Activated naive CD4-positive, alpha-beta T cell treated with anti-CD3 and anti-CD28 coated beads, Interleukin-2, amount 50 U/mL, for 16 hours (primary cell): ENCODE measurements at regions not wholly inside any gene's neighbourhood (a gene's known extent, or its start where the extent isn't known, plus 50 kb on each side); places are given as distances from the start of the nearest gene placed in this dataset.
"Not testable (repeated sequence)": the region's sequence is repeated elsewhere in the genome, so short reads cannot be mapped to it uniquely, and the experiment has no call there.

Experiments
- DNase-seq: peaks from one replicate; pipeline ENCODE4 v3.0.0-alpha.2; 2020

DNA sequence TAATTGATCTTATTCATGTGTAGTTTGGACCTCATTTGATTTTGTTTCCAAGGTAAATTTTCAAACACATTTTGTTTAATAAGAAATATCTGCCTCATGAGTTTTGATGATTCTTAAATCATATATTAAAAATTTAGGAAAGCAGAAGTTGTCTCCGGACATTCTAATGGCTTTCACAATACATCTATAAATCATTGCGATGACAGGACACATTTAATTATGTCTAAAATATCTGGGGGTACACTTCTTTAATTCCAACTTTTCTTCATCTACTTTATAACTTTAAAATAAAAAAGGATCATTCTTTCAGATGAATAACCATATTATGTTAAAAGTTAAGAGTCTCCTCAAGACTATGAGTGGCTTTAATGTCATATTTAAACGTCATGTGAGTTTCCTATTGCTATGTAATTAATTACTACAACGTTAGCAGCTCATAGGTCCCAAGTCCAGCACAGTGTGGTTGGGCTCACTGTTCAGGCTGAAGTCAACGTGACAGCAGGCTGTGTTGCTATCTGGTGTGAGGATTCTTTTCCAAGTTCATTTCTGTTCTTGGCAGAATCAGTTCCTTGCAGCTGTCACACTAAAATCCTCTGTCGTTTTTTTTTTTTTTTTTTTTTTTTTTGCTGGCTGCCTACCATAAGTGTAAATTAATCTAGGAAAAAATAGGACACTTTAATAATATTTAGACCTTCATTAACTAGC lies 893.5 kb downstream of the LTN1 start:
- DNase-seq, result no peak

DNA sequence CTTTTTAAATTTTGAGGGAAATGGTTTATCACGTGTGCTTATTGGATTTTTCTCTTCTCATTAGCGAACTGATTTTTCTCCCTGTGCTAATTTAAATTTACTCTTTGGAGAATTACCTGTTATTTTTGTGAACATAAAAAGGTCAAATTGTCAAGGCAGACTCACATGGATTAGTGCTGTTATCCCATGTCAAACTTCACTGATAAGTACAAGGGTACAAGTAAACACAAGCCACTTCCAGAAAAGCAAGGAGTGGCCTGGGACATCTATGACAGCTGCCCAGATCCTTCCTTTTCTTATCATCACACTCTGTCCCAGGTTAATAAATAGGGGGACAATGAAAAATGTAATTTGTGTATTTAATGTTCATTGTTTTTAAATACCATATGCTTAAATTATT lies 901.2 kb downstream of the LTN1 start:
- no peak for DNase-seq

DNA sequence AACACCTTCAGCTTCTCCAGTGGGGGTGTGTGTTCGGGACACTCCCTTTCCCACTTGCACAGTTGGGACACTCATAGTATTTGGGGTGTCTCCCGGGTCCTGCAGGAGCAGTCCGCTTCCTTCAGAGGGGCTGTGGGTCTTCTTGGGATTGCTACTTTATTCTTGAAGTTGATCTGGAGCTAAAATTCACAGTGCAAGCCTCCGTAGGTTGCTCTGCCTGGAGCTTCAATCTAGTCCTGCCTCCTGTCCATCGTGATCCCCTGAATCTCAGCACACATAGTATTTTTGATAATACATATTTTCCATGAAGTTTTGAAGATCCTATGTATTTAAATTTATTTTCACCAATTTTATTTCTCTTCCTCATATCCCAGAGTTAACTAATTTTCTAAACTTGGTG lies 902.1 kb downstream of the LTN1 start:
- no peak for DNase-seq

DNA sequence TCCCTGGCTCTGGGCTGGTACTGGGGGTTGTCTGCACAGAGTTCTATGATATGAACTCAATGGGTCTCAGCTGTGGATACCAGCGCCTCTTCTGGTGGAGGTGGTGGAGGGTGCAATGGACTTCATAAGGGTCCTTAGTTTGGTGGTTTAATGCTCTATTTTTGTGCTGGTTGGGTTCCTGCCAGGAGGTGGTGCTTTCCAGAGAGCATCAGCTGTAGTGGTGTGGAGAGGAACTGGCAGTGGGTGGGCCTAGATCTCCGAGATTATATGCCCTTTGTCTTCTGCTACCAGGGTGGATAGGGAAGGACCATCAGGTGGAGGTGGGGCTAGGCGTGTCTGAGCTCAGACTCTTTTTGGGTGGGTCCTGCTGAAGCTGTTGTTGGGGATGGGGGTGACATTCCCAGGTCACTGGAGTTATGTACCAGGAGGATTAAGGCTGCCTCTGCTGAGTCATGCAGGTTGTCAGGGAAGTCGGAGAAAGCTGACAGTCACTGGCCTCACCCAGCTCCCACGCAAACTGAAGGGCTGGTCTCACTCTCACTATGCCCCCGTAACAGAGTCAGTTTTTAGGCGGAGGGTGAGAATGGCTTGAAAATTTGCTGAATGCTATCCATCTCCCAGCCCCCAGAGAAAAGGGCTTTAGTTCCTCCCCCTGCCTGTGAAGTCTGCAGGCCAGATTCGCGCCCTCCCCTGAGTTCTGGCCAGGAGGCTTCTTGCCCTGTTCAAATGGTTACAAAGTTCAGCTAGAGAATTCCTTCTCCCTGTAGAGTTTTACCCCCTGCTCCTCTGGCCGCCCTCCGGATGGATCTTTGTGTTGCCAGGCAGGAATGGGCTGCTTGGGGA lies 902.9 kb downstream of the LTN1 start:
- DNase-seq, result no peak

DNA sequence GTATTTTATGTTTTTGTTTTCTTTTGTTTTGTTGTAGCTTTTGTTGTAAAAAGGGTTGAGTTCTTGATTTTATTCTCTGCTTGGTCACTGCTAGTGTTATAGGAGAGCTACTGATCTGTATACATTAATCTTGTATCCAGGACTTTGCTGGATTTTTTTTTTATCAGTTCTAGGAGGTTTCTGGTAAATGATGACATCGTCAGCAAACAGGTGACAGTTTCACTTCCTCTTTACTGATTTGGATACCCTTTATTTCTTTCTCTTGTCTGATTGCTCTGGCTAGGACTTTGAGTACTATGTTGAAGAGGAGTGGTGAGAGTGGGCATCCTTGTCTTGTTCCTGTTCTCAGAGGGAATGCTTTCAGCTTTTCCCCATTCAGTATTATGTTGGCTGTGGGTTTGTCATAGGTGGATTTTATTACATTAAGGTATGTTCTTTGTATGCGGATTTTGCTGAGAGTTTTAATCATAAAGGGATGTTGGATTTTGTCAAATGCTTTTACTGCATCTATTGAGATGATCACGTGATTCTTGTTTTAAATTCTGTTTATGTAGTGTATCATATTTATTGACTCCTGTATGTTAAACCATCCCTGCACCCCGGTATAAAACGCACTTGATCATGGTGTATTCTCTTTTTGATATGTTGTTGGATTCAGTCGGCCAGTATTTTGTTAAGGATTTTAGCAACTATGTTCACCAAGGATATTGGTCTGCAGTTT lies 905.7 kb downstream of the LTN1 start:
- DNase-seq, result no peak

DNA sequence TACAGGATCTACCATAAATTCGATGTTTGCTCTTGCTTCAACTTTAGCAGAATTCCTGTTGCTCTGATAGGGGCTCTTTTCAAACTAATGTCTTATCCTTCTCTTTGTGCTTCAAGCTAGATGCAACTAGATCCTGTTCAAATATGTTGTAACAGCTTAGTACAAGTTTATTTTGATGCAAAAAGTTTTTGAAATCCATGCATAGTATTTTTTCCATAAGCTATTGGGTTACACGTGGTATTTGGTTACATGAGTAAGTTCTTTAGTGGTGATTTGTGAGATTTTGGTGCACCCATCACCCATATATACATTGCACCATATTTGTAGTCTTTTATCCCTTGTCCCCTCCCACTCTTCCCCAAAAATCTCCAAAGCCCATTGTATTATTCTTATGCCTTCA lies 907.7 kb downstream of the LTN1 start:
- DNase-seq, result no peak

DNA sequence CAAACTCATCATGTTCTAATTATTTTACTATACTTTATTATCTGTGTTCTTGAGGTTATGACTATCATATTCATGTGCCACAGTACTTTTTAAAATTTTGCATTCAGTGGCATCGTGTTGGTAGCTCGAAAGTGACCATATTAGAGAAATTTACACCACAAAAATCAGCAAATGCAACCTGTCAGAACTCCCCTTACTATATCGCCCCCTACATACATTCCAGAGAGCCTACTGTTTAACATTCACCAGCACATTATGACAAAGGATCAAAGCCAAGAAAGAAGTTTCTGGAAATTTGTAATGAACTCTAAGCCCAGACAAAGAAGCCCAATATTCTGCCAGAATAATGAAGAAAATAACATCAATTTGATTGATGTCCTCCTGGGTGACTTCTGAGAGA lies 909.3 kb downstream of the LTN1 start:
- DNase-seq, result no peak

DNA sequence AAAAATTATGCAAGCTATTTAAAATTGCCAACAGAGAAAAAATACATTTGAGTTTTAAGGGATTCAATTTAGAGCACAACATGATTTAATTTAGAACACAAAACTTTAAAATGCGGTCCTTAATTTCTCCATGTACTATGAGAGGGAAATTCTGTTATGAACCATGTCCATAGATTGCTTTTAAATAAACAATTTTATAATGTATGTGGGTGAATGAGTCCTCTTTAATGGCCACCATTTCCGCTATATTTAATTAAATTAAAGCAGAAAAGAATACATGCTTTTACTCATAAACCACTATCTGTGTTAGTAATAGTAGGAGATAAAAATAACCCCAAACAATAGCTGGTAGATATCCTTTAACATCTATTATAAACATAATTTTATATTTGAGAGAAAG lies 914.6 kb downstream of the LTN1 start:
- no peak for DNase-seq

DNA sequence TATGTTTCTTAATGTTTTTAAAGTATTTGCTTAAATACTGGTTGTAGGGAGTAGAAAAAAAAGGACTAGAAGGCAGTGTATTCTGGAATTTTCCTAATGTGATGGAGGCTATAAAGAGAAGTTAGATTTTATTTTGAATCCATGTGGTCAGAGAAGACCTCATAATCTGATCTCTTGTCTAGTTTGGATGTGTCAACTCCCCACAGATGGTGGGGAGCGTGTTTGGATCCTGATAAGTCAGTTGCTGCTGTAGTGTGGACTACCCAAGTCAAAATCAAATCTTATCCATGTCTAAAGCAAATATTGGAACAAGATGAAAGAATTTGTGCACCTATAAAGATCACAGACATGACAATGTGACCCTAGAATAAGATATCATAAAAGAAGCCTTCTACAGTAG lies 918.0 kb downstream of the LTN1 start:
- no peak for DNase-seq

DNA sequence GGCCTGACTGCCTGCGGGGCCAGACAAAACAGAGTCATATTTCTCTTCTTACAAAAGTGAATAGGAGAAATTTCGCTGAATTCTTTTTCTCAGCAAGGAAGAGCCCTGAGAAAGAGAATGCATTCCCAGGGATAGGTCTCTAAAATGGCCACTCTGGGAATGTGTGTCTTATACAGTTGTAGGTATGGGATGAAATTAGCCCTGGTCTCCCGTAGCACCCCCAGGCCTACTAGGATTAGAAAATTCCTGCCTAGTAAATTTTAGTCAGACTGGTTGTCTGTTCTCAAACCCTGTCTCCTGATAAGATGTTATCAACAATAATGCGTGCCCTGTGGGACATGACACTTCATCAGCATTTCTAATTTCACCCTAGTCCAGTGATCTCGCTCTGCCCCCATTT lies 920.1 kb downstream of the LTN1 start:
- no peak for DNase-seq

DNA sequence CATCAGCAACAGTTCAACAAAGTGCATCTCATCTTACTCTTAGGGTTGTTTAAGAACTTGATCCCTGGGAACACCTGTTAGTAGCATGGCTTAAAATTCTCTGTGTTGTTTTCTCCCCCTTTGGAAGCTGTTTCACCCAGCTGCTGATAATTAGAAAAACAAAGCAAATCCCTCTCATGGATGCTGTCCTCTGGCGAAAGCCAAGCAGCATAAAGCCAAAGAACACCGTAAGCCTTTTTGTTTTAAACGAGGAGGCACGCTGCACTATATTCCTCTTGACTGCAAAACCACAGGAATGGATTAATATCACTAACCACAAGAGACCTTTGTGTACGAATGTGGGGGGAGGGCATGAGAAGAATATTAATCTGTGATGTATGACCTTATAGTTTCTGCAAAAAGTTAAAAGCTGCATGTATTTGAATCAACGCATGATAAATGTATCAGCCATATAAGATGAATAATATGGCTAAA lies 923.2 kb downstream of the LTN1 start:
- no peak for DNase-seq

DNA sequence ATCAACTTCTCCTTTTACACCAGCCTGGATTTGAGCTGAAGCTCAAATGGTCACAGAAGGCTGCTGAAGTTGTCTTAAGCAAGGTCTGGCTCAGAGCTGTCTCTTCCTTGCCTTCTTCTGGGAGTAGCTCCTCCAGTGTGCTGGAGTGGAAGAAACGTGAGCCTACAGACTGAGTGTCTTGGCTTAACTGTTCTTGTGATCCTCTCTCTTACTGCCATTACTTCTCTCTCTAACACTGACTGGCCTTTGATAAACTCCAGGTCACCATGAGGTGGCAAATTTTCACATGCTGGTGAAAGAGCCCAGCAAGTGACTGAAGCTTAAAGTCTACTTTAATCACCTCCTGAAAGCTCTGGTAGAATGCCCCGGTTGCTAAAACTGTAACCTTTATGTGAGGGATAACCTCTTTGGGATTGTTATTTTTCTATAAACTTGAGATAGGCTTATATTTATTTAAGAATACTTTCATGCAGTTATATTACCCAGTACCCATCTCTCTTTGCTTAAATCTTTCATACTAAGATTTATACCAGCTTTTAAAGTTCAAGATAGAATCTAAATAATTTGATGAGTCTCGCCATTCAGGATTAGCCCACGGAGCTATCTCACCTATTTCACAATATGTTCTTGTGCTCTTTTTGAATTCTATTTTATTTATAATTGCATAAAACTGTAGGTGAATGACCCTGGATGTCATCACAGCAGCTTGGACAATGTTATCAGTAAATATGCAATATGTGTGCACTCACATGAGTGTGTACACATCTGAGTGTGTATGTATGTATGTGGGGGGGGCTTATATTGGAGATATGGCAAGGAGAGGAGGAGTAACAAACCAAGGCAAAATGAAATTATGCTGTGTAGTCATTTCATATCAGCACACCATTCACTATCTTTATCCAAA lies 924.0 kb downstream of the LTN1 start:
- DNase-seq, result no peak

DNA sequence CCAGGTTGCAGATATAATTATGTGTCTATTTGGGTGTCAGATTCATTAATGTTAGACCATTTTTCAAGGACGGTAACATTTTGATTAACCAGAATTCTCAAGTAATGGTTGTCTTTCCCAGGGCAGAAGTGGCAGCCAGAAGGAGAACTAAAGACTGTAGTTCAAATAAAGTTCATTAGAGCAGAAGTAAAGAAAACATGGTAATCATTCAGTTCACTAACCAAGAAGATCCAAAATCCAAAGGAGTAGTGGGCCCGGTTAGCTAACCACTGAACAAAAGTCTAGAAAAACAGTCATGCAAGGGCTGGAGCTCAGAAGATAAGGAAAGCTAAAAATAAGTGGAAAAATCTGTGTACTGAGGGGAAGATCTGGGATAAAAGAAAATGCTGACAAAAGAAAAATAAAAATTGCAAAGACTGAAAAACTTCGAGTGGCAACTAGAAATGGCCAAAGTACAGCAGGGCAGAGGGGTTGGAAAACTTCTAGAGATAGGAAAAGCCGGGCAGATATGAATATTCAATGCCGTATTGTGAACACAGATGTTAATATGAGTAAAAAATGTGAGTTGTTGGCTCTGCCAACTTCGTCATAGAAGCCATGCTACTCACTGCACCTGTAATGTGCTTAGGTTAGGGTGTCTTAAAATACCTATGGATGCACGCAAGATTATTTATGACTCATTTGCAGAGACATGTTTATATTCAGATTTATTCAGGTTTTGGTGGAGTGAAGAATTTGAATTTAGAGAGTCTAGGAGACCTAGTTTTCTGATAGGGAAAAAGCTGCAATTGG lies 925.9 kb downstream of the LTN1 start:
- no peak for DNase-seq

DNA sequence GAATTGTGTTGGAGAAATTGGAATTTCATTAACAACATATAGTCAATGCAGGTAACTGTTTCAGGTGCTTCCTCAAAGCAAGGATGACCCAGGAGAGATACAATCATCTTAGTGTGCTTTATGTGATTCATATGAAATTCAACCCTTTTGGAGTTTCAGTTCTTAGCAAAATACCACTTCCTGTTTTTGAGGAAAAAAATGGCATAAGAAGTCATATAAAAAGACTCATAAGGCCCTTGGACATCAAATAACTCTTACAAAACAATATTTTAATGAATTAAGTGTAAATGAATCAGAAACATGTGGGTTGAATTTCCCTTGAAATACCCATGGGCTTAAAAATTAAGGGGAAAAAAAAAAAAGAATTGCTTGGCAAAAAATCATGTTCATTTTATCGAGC lies 926.6 kb downstream of the LTN1 start:
- no peak for DNase-seq

DNA sequence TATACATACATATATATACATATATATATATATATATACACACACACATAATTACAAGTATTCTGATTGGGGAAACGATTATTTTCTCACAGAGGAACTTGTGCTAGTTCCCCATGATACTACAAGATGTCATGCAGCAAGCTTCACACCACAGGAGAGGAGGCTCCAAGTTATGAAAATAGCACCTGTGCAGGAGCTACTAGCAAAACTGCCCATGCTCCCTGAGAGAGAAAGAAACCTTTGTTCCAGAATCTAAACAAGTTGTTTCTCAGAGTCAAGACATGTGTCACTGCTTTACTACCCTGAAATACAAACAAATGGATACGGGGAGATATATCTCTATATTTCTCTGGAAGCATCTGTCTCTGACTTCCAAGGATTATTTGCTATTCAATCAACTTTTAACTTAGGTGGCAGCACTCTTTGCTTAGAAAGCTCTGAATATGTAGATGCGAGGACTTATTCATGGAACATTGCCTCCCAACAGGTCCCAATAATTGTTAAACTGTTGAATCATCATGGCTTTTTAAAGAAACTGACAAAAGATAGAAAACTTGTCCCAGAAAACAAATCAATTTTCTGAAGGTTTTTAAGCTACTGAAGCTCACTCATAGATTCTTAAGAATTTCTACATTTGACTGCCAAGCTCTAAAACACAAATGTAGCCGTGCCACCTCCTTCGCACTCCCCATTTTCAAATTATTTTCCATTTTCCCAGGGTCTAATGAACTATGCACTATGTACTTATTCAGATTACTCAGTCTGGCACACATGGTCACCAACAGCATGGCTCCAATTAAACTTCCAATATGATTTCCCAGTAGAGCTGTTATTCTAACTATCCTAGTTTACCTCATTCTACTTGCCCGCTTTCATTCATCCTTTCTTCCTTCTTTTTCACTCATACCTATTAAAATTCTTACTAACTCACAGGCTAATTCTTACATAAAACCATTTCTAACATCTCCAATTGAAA lies 929.1 kb downstream of the LTN1 start:
- no peak for DNase-seq

DNA sequence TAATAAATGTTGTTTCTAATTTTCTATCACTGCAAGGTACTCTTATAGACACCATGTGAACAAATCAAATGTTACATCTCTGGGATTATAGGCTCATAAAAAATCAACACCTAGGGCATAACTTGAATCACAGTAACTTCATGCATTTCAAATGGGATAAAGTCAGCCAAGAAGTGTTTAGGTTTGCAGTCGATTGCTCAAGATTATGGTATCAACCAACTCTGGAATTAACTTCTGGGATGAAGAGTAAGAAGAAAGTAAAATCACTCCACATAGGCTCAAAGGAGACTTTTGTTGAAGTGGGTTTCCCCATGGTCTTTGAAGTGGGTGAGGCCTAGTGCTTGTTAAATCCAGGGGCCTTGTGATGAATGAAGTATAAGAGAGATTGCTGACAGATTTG lies 939.7 kb downstream of the LTN1 start:
- not testable (repeated sequence) for DNase-seq

DNA sequence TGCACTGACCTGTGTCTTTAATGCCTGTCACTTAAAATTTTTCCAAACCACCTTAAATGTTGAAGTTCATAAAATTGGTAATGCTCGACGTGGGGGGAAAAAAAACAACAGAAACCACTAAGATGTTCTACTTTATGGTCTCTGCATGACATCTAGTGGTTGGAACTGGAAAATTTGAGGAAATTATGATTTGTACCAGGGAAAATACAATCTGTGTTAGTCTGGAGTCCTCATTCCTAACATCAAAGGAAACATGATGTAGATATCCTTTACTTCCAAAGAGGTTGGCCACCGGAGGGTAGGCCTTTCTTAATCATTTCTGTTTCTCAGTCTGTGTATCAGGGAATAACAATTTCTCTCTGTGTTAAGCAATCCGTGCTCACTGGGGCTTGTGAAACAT lies 941.0 kb downstream of the LTN1 start:
- not testable (repeated sequence) for DNase-seq

DNA sequence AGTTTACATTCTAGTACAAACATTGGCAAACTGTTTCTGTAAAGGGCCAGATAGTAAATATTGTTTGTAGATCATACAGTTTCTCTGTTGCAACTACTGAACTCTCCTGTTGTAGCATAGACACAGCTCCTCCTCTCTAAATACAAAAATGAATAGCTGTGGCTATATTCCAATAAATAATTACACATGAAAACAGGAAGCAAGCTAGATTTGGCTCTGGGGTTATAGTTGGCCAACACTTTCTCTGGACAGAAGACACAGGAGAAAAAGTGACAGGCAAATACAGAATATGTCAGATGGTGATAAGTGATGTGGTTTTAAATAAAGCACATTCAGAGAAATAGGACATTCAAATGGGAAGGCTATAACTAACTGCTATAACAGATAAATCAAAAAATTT lies 957.0 kb downstream of the LTN1 start:
- DNase-seq, result not testable (repeated sequence)

DNA sequence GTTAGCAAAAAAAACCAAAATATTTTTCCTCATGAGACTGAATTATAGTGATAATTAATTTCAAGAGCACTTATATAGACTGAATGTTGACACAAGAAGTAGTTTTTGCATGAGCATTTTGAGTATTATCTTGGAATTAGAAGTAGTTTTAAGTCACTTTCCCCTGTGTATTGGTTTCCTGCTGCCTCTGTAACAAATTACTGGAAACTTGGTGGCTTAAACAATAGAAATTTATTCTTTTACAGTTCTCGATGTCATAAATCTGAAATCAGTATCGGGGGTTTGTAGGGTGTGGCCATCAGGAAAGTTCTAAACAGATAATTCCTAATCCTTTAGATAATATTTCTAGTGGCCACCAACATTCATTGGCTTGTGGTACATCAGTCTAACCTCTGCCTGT lies 957.8 kb downstream of the LTN1 start:
- not testable (repeated sequence) for DNase-seq

DNA sequence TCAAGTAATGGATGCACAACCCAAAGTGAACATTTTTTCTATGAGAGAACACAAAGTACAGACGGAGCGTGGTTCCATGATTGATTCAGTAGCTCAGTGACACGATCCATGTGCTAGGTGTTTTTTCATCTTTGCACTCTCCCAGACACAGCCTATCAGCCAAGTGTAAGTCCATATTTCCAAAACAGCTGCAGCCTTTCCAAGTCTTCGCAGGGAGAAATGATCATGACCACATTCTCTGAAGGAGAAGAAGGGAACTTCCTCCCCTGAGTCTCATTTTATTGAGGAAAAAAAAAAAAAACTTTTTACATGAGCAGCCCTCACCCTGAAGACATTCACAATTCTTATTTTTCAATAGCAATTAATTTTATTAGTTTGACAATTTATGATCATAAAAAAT lies 958.3 kb downstream of the LTN1 start:
- not testable (repeated sequence) for DNase-seq

DNA sequence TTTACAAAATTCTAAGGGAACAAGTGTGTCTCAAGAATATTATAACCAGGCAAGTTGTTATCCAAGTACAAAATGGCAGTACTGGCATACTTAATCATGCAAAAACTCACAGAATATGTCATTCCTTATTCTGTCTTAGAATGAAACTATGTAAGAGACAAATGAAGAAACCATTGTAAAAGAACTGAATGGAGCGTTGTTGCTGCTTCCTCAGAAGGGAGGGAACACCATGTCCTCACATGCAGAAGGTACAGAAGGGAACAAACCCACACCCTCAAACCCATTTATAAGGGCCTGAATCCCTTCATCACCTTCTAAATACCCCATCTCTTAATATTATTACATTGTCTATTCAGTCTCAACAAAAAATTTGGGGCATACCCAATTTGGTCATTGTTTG lies 960.0 kb downstream of the LTN1 start:
- DNase-seq, result not testable (repeated sequence)
